ENCODE measurements at regions not wholly inside any gene's neighbourhood (a gene's known extent, or its start where the extent isn't known, plus 50 kb on each side); places are given as distances from the start of the nearest gene placed in this dataset.

DNA sequence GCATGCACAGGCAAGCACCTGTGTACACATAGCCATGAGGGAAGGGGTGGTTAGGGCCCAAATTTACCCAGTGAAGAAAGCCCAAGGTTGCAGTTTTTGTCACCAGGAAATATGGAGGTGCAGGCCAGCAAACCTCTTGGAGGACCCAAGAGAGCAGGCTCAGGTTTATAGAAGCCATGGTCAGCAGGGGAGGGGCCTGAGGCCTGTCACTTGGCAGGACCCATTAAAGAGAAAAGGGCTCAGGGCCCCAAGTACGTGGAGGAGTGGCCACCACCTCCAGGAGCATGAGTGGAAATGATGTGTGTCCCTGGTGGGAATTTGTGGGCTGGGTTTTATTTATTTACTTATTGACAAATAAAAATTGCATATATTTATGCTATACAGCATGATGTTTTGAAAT, 192.9 kb downstream of the HAUS1 start:
- Histone ChIP-seq H3K4me3 (no peak overlapping the region), H3K9me3 (no peaks in the 10 kb centered on the region), H3K4me2 (no peak overlapping the region), H3K4me1 (no peaks in the 10 kb centered on the region), H3K27ac (no peak overlapping the region)
- TF ChIP-seq CBX8 (IDR thresholded peaks at IDR 0.05): no peak
- no peak for TF ChIP-seq EP300 (IDR thresholded peaks at IDR 0.05)
- no peak for TF ChIP-seq MAZ (IDR thresholded peaks at IDR 0.05; ENCODE audit: borderline replicate concordance, low read depth, low read length)
- TF ChIP-seq CHD2 (IDR thresholded peaks at IDR 0.05; ENCODE audit: low read length, partially characterized antibody): no peak
- 9% methylated on average over 1 of the region's 1 CpG for WGBS (ENCODE audit: missing lambda C conversion rate)
- ATAC-seq: no peak
- ChIA-PET POLR2A (no interaction called here), CTCF (interaction anchor here (2.4 kb wide), 1 partner anchor 16 kb away, joined by 10 read pairs; no protein-coding TSS in a partner anchor)
- FAIRE-seq: no peak
- no peak for DNase-seq (ENCODE audit: low read depth in 1 of 2, low spot score in 1 of 2)

DNA sequence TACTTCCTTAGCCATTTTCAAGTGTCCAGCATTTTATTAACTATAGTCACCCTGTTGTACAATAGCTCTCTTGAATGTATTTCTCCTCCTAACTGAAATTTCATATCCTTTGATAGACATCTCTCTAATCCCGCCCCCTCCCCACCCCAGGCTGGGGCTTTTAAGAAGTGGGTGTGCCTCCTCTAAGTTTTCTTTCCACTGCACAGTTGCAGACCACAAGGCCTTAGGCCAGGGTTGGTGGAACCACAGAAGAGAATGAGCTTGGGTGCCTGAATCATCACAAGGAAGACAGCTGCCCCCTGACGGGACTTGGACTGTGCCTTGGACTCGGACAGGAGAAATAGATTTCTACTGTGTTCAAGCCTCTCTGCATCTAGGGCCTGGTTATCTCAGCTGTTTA, 193.4 kb downstream of the HAUS1 start:
- Histone ChIP-seq H3K4me1 (no peaks in the 10 kb centered on the region), H3K9me3 (no peaks in the 10 kb centered on the region), H3K4me2 (no peak overlapping the region), H3K4me3 (no peak overlapping the region), H3K27ac (no peak overlapping the region)
- no peak for DNase-seq (ENCODE audit: low read depth in 1 of 2, low spot score in 1 of 2)
- CTCF ChIA-PET: interaction anchor here (2.4 kb wide), 1 partner anchor 16 kb away, joined by 10 read pairs; no protein-coding TSS in a partner anchor
- 69% methylated on average over 2 of the region's 3 CpGs for WGBS (ENCODE audit: missing lambda C conversion rate)
- no peak for ATAC-seq
- POLR2A ChIA-PET: no interaction called here
- TF ChIP-seq EHF (CRISPR knock-in tag; IDR thresholded peaks at IDR 0.05) (no peak), POLR2A (IDR thresholded peaks at IDR 0.05; ENCODE audit: low read length) (no peak), ZC3H11A (IDR thresholded peaks at IDR 0.05) (no peak), MAFK (IDR thresholded peaks at IDR 0.05; ENCODE audit: partially characterized antibody) (no peak), MYC (IDR thresholded peaks at IDR 0.05; ENCODE audit: borderline replicate concordance, low read length) (no peak)
- TF ChIP-seq, protein P1, sequence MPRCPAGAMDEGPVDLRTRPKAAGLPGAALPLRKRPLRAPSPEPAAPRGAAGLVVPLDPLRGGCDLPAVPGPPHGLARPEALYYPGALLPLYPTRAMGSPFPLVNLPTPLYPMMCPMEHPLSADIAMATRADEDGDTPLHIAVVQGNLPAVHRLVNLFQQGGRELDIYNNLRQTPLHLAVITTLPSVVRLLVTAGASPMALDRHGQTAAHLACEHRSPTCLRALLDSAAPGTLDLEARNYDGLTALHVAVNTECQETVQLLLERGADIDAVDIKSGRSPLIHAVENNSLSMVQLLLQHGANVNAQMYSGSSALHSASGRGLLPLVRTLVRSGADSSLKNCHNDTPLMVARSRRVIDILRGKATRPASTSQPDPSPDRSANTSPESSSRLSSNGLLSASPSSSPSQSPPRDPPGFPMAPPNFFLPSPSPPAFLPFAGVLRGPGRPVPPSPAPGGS (IDR thresholded peaks at IDR 0.05): no peak
- no peak for FAIRE-seq

DNA sequence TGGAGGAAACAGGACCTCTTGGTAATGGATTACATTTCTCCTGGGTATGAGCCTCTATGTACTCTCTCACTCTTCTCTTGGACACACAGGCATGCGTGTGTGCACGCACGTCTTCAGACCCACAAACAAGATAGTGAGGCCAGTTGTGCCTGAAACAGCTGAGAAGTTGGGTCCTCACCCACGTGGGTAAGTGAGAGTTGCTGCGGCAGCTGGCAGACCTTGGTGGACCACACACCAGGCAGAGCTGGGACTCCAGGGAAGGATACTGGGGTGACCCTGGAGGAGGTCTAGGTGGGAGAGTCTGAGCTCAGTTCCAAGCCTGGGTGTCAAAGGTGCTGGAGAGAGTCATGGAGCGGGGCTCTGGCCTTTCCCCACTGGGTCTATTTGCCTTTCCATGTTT, 194.3 kb downstream of the HAUS1 start:
- TF ChIP-seq HEYL (CRISPR knock-in tag; IDR thresholded peaks at IDR 0.05): no peak
- TF ChIP-seq HOXA7 (CRISPR knock-in tag; IDR thresholded peaks at IDR 0.05): no peak
- TF ChIP-seq, protein P2, sequence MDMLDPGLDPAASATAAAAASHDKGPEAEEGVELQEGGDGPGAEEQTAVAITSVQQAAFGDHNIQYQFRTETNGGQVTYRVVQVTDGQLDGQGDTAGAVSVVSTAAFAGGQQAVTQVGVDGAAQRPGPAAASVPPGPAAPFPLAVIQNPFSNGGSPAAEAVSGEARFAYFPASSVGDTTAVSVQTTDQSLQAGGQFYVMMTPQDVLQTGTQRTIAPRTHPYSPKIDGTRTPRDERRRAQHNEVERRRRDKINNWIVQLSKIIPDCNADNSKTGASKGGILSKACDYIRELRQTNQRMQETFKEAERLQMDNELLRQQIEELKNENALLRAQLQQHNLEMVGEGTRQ (IDR thresholded peaks at IDR 0.05): no peak
- TF ChIP-seq, protein P3, sequence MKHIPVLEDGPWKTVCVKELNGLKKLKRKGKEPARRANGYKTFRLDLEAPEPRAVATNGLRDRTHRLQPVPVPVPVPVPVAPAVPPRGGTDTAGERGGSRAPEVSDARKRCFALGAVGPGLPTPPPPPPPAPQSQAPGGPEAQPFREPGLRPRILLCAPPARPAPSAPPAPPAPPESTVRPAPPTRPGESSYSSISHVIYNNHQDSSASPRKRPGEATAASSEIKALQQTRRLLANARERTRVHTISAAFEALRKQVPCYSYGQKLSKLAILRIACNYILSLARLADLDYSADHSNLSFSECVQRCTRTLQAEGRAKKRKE (CRISPR knock-in tag; IDR thresholded peaks at IDR 0.05; ENCODE audit: low read depth): no peak
- no peak for TF ChIP-seq NPAS2 (CRISPR knock-in tag; IDR thresholded peaks at IDR 0.05; ENCODE audit: borderline replicate concordance)
- no peak for TF ChIP-seq HOXB13 (CRISPR knock-in tag; IDR thresholded peaks at IDR 0.05; ENCODE audit: low read depth)
- no peak for TF ChIP-seq NR3C1 (IDR thresholded peaks at IDR 0.05)
- TF ChIP-seq, protein P4, sequence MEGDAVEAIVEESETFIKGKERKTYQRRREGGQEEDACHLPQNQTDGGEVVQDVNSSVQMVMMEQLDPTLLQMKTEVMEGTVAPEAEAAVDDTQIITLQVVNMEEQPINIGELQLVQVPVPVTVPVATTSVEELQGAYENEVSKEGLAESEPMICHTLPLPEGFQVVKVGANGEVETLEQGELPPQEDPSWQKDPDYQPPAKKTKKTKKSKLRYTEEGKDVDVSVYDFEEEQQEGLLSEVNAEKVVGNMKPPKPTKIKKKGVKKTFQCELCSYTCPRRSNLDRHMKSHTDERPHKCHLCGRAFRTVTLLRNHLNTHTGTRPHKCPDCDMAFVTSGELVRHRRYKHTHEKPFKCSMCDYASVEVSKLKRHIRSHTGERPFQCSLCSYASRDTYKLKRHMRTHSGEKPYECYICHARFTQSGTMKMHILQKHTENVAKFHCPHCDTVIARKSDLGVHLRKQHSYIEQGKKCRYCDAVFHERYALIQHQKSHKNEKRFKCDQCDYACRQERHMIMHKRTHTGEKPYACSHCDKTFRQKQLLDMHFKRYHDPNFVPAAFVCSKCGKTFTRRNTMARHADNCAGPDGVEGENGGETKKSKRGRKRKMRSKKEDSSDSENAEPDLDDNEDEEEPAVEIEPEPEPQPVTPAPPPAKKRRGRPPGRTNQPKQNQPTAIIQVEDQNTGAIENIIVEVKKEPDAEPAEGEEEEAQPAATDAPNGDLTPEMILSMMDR (IDR thresholded peaks at IDR 0.05): no peak
- TF ChIP-seq KDM1A (IDR thresholded peaks at IDR 0.05; ENCODE audit: low read depth): no peak
- no peak for TF ChIP-seq HDAC2 (IDR thresholded peaks at IDR 0.05)
- TF ChIP-seq FOSL2 (IDR thresholded peaks at IDR 0.05): no peak
- no peak for TF ChIP-seq FOSL2 (CRISPR knock-in tag; IDR thresholded peaks at IDR 0.05)
- TF ChIP-seq MAFK (IDR thresholded peaks at IDR 0.05; ENCODE audit: partially characterized antibody): no peak
- TF ChIP-seq PHF8 (IDR thresholded peaks at IDR 0.05; ENCODE audit: borderline replicate concordance, low read depth): no peak
- TF ChIP-seq TP53 (CRISPR knock-in tag; IDR thresholded peaks at IDR 0.05): no peak
- no peak for TF ChIP-seq TFCP2L1 (CRISPR knock-in tag; IDR thresholded peaks at IDR 0.05)
- TF ChIP-seq KDM5A (IDR thresholded peaks at IDR 0.05): no peak
- WGBS (ENCODE audit: missing lambda C conversion rate): 72% methylated on average over 6 of the region's 6 CpGs
- no peaks in the 10 kb centered on the region for H3K9me3 ChIP-seq
- no peaks in the 10 kb centered on the region for H3K4me1 ChIP-seq
- no peak overlapping the region for H3K4me3 ChIP-seq
- DNase-seq (ENCODE audit: low read depth in 1 of 2, low spot score in 1 of 2) (no peak), FAIRE-seq (no peak), ATAC-seq (no peak)
- ChIA-PET POLR2A (no interaction called here), CTCF (interaction anchor here (0.6 to 2.4 kb wide), 5 partner anchors 12 to 360 kb away, joined by 3 to 10 read pairs (median 3); no protein-coding TSS in a partner anchor)
- no peak overlapping the region for H3K27ac ChIP-seq
- H3K4me2 ChIP-seq: no peak overlapping the region

Data from A549 (cell line).